HG03460 (cell line): ENCODE measurements at regions not wholly inside any gene's neighbourhood (a gene's known extent, or its start where the extent isn't known, plus 50 kb on each side); places are given as distances from the start of the nearest gene placed in this dataset.
"Not testable (repeated sequence)": the region's sequence is repeated elsewhere in the genome, so short reads cannot be mapped to it uniquely, and the experiment has no call there.

Source experiments
- ATAC-seq: cut with Tn5 transposase; IDR thresholded peaks from one replicate; pipeline ENCODE4 v1.9.1; 2021; ENCODE audit not compliant: unreplicated experiment

DNA sequence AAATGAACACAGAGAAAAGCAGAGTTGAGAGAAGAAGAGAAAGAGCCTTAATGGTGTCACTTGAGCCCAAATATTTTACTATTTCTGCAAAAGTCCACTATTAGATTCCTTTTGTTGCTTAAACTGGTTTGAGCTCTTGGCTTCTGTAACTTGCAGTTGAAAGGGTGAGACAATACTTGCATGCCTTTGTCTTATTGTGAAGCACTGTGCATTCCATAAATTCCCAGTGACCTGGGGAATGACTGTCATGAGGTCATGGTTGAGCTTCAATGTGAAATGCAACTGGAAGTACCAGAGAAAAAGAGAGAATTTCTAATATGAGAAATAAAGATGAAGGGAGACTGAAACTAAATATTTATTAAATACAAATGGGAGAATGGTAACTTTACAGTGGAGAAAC lies 310.9 kb downstream of the TDRD3 start:
- ATAC-seq = no peak

DNA sequence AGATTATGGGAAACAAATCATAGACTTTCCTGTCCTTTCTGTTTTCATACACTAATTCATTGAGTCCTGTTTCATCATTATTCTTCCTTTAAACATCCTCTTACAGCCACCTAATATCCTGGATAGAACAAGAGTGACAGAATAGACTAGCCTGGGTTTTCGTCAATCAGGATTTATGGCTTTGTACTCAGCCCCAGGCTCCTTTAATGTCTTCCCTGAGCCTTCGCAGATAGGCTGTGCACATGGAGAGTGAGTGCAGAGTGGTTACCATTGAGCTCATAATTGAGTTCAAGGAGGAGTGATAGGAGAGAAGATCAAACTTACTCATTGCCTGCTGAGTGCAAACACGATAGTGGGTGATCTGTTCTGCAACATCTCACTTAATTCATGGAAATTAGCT lies 304.9 kb downstream of the TDRD3 start:
- no peak for ATAC-seq

DNA sequence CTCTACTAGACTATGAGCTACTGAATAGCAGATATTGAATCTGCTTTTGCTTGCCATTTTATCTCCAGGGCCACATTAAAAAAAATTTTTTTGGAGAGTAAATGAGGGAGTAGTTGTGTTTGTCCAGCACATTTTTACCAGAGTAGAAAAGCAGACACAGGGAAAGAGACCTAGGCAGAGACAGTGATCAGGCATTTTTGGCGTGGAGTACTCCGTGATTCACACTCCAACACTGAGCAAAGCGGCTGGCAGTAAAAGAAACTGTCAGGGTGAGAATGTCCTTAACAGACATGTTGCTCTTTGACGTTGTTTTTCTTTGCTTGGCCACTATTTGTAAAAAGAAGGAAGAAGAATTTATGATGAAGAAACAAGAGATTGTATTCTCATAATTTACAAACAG lies 304.0 kb downstream of the TDRD3 start:
- ATAC-seq = no peak

DNA sequence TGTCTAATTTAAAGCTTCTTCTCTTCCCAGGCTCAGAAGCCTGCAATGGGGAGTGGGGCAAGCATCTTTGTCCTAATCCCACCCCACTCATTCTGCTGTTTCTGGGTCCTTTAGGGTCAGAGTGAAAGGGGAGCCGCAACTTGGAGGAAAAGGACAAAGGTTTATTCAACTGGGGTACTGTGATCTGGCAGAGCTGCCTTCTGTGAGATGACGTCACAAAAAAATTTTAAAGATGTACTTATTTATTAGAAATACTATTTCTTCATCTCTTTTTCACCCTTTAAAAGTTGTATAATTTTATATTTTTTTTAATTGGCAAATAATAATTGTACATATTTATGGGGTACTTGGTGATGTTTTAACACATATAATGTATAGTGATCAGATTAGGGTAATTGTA lies 302.6 kb downstream of the TDRD3 start:
- ATAC-seq = no peak

DNA sequence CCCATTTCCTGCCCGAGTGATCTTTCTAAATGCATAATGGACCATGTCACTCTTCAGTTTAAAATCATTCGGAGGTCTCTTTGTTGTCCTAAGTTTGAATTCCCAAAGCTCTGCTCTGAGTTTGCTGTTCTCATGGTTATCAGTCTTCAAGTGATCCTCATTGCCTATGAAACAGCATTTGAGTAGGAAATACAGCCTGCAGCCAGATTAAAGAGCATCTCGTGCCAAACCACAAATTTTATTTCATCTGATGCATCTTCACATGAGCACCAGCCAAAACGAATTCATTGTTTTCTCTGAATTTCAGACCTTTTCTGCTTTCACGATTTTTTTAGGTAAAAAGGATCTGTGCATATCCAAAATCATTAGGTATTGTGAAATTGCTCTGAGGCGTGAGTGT lies 299.6 kb downstream of the TDRD3 start:
- ATAC-seq = no peak

DNA sequence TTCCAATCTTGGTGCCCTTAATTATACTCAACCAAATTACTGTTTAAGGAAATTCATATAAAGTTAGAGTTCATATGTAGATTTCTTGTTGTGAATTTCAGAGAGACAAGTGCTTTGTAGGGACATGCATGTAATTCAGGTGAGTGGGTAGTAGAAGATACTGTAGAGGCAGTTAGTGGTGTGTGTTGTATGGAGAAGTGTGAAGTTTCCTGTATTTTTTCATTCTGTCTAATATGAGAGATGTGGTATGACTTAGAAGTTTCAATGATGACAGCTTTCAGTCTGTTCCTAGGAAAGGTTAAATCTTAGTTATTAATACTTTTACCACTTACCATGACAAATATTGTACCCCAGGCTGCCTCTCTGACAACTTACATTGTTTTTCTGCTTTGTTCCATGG lies 294.2 kb downstream of the TDRD3 start:
- no peak for ATAC-seq

DNA sequence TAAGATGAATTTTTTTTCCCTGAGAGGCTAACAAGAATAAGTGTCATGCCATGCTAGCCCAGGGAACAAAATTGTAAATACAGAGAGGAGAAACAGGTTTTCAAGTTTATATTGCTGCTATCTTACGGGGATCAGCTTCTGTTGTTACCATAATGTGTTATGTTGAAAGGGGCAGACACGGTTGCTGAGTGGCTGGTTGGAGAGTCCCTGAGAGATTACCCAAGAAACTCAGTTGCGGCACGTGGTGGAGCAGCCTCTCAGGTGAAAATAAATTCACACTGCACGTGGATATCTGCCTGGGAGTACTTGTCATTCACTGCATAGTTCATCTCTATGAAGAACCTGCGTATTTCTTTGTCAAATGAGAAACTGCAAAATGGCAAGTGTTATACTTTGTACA lies 293.6 kb downstream of the TDRD3 start:
- no peak for ATAC-seq

DNA sequence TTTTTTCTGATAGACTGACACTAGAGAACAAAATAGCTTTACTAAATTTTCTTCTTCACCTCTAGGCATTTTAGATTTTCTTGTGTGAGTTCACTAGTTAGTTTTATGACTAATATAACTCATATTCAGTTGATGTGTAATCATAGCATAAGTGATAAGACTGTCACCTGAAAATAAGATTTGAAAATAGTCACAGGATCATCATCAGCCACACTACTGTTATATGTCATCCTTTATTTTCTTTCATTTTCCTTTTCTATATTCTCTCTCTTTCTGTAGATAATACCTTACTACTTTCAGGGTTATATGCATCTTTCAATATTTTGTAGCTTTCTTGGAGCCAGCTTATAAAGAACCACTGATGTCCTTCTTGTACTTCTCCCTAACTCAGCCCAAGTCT lies 292.6 kb downstream of the TDRD3 start:
- no peak for ATAC-seq

DNA sequence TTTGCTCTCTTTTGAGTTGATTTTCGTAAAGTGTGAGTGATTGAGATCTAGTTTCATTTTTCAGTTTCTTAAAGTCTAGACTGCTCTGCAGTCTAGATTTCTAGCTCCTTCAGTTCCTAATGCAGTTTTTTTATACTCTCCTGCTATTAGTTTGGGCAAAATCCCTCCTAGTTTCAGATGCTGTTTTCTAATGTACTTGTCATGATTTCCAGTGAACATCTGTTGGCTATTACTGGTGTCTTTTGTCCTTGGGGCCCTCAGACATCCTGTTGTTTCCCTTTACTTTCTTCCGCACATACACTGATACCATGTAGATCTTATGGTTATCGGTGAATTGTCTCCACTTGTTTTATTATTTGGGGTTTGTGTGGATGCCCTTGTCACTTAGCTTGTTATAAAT lies 292.1 kb downstream of the TDRD3 start:
- ATAC-seq = no peak

DNA sequence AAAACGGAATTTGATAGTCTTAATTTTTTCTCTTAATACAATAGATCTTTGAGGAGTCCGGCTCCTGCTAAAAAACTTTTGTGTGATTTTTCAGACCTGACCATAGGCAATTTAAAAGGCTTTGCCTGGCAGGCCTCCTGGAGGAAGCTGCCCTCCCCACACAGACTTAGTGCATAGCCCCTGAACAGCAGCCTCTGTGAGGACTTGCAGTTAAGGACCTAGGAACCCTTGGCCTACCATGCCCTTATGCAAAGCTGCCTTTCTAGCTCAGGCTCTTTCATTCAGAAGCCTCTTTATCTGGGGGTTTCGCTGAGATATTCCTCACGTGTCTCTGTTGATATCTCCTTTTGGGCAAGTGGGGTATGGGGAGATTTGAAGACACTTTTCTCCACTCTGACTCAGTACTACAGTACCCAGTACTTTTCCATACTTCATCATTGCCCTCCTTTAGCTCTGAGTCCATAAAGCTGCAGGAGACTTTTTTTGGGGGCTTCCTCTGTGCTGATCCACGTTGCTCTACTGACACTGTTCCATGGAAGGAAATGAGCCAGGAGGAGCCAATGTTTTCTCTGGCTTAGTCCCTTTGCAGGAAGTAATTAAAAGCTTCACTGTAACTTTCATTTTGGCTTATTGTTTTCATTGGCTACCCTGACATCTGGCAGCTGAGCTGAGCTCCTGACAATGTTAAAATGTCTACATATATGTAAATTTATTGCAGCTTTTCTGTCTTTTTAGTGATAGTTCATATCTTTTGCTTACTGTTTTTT lies 283.1 kb downstream of the TDRD3 start:
- no peak for ATAC-seq

DNA sequence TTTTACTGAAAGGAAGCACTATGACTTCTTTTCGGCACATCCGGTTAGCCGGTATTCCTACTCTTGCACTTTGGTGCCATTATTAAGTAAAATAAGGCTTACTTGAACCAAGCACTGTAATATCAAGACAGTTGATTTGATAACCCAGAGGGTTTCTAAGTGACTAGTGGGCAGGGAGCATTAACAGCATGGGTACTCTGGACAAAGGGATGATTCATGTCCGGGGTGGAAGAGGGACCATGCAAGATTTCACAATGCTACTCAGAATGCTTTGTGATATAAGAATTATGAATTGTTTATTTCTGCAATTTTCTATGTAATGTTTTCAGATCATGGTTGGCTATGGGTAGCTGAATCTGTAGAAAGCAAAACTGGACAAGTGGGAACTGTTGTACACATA lies 282.1 kb downstream of the TDRD3 start:
- ATAC-seq = no peak

DNA sequence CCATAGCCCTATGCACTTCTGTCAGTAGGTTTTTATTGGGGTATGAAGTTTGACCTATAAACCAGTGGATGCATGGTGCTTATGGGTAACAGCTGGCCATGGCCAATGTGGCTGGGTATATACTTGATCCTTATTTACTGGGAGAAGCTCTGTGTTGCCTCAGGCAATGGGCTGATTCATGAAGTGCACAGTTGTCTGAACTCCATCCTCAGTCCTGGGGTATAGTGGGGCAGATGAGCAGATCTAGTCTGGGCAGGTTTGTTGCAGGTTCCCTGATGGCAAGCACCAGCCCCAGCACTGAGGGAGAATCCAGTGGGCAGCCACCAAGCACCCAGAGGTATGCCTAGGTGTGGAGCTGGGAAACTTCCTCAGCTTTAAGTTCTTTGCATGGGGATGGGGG lies 274.4 kb downstream of the TDRD3 start:
- ATAC-seq = no peak

DNA sequence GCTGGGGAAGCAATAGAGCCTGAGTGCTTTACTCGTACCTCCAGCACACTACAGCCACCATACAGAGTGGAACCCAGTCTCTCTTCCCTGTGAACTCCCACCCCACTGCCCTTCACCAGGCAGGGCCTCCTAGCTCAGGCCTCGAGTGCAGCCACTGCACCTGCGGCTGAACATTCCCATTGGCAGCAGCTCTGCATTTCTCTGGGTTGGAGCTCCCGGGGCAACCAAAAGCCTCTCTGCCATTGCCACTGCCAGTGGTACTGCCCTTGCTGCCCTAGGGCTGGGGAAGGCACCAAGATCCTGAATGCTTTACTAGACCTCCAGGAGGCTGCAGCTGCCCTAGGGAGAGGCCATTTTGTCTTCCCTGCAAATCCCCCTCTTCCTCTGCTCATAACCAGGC lies 266.8 kb downstream of the TDRD3 start:
- no peak for ATAC-seq

DNA sequence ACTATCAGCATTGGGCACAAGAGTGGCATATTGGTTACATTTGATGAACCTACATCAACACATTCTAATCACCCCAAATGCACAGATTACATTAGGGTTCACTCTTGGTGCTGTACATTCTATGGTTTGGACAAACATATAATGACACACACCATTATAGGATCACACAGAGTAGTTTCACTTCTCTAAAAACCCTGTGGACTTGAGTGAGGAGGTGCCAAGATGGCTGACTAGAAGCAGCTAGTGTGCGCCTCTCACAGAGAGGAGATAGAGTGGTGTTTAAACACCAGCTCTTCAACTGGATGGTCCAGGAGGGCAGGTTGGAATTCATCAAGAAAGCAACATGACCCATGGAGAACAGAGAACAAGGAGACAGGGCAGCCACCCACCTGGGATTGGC lies 265.6 kb downstream of the TDRD3 start:
- ATAC-seq = no peak

DNA sequence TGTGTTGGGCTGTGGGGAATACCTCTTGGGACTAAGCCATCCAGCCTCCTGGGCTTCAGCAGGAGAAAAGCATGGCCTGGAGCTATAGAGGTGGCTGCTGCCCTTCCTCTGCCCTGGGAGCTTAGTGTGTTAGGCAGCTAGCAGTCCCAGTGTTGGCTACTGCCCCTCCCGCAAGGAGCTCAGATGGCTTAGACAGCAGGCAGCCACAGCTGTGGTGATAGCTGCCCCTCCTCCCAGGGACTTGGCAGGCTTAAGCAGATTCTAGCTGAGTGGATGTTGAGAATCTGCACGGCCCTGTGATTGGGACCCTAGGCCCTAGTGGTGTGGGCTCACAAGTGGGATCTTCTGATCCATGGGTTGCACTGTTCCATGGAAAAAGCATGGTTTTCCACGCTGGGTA lies 264.5 kb downstream of the TDRD3 start:
- ATAC-seq = no peak

DNA sequence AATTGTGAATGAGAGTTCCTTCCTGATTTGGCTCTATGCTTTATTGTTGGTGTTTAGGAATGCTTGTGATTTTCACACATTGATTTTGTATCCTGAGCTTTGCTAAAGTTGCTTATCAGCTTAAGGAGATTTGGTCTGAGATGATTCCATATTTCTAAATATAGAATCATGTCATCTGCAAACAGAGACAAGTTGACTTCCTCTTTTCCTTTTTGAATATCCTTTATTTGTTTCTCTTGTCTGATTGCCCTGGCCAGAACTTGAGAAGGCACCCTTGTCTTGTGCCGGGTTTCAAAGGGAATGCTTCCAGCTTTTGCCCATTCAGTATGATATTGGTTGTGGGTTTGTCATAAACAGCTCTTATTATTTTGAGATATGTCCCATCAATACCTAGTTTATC lies 260.6 kb downstream of the TDRD3 start:
- not testable (repeated sequence) for ATAC-seq

DNA sequence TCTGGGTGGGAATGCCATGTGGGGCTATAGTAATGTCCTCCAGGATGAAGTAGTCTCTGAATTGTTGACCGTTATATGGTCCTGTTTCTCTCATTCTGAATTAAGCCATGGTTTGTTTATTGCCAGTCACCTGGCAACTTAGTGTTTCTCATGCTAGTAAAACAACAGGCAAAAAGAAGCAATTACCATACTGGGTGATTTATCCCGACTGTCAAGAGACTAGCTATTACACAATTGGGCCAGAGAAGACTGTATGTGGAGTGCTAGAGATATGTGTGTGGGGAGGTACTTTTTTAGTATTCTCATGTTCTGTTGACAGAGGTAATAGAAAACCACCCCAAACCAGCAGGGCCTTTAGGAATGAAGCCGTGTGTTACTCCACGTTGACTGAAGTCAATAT lies 258.2 kb downstream of the TDRD3 start:
- no peak for ATAC-seq

DNA sequence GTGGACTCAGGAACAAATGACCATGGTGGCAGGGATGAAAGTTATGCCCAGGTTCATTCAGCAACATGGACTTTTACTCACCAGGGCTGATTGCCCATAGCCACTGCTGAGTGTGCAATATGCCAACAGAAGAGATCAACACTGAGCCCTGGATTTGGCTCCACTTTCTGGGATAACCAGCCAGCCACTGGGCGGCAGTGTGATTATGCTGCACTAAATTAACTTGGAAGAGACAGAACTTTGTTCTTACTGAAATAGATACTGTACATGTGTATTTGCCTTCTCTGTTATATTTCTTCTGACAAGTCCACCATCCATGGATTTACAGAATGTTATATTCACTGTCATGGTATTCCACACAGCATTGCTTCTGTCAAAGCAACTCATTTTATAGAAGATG lies 257.4 kb downstream of the TDRD3 start:
- ATAC-seq = no peak

DNA sequence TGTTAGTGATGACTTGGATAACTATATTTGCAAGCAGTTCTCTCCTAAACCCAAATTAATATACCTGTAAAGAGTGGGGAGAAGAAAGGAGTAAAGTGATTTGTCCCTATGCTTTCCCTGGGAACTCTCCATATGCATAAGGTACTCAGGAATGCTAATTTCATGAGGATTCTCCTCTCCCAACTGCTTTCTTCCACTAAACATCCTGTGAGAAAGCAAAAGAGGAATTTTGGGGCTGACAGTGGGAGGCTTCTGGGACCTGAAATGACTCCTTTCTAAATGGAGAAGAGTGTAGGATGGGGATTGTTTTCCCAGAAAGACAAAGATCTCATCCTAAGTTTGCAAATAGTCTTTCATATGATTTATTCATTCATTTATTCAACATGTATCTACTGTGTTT lies 250.5 kb downstream of the TDRD3 start:
- ATAC-seq = no peak

DNA sequence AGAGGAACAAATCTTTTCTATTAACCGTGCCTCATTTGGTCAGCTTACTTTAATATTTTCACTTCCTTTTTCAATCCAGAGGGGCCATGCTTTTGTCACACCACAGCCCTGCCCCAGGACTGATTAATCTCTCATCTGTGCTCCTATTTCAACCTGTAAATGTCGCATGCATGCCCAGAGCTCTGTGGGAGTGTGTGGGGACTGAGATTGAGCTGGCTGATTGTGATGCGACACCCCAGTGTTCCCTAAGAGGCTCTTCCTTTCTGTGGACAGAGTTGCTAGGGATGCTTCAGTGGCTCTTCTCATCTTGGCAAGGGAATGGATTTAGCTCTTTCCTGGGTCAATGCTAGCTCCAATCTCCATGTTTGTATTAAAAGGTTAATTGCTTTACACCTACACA lies 249.6 kb downstream of the TDRD3 start:
- ATAC-seq = no peak

DNA sequence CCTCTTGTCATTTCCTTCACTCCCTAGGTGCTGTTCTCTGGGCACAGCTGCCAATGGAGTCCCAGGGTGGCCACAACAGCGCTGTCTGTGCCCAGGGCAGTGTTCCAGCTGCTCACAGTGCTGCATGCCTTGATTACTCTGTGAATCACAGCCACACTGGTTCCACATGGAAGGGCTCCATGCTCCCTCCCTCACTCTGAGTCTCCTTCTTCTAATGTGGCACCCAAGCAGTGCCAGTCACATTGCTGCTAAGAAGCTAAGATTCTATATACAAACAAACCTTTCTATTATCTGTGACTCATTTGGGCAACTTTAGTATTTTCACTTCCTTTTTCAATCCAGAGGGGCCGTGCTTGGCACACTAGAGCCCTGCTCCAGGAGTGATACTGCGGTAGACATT lies 248.7 kb downstream of the TDRD3 start:
- ATAC-seq = no peak

DNA sequence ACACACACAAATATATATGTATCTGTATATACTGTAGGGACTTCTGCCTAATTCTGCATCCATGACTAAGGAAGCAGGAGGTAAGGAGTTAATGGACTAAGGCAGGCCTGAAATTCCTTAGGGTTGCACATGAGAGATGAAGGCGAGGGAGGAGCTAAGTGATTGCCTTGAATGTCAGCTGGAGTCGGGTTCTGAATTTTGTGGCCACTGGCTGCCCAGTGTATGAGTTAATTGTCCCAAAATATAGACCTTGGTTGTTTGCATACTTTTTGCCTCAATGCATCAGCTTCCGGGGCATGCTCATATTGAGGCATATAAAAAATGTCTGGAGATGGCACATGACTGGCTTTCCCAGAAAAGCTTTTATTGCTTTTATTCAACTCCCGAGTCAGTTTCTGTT lies 245.5 kb downstream of the TDRD3 start:
- ATAC-seq = no peak

DNA sequence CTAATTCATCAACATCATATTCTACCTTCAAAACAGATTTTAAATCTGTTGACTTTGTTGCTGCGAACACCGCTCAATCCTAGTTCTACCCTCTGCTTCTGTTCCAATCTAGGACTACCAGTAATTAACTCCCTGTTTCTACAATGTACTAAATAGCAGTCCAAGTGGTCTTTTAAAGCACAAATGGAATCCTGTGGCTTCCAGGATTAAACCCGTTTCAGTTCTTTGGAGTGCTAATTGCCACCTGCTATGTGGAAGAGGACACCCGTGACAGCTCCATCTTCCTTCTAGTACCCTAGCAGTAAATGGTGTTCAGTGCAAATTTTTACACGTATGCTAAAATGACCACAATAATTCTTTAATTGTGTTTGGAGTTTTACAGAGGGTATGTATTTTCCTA lies 232.1 kb downstream of the TDRD3 start:
- ATAC-seq = no peak
